Glutamatergic neuron (in vitro differentiated cells): ENCODE measurements at regions not wholly inside any gene's neighbourhood (a gene's known extent, or its start where the extent isn't known, plus 50 kb on each side); places are given as distances from the start of the nearest gene placed in this dataset.

Experiments used
- DNase-seq: peaks from one replicate; pipeline ENCODE4 v3.0.0; 2022
- H3K27ac Mint-ChIP-seq: one replicate; pipeline ENCODE4 v1.8.0; 2020; ENCODE audit warnings: mild to moderate bottlenecking, mixed read lengths, inconsistent platforms; ENCODE audit not compliant: unreplicated experiment
- H3K27me3 Mint-ChIP-seq: one replicate; pipeline ENCODE4 v1.8.0; 2020; ENCODE audit warnings: mild to moderate bottlenecking, moderate library complexity, mixed read lengths, inconsistent platforms; ENCODE audit not compliant: unreplicated experiment
- H3K36me3 Mint-ChIP-seq: one replicate; pipeline ENCODE4 v1.8.0; 2020; ENCODE audit warnings: mild to moderate bottlenecking, mixed read lengths, inconsistent platforms; ENCODE audit not compliant: unreplicated experiment
- H3K4me1 Mint-ChIP-seq: one replicate; pipeline ENCODE4 v1.8.0; 2020; ENCODE audit warnings: mild to moderate bottlenecking, low read depth, mixed read lengths, inconsistent platforms; ENCODE audit not compliant: unreplicated experiment
- H3K4me3 Mint-ChIP-seq: one replicate; pipeline ENCODE4 v1.8.0; 2020; ENCODE audit warnings: mild to moderate bottlenecking, mixed read lengths, inconsistent platforms; ENCODE audit not compliant: unreplicated experiment
- H3K9me3 Mint-ChIP-seq: one replicate; pipeline ENCODE4 v1.8.0; 2020; ENCODE audit warnings: mild to moderate bottlenecking, moderate library complexity, mixed read lengths, inconsistent platforms; ENCODE audit not compliant: unreplicated experiment
- TF ChIP-seq, protein P1 (sequence below): fragments of 200-600 bp; sonication (generic); IDR thresholded peaks from one replicate; pipeline ENCODE4 v1.5.0; 2021; ENCODE audit not compliant: partially characterized antibody, unreplicated experiment

GRCh38 chr2:187847245-187848208 is 293.3 kb upstream of the TFPI start:
- H3K4me3 Mint-ChIP-seq: no peak overlapping the region
- TF ChIP-seq, protein P1, sequence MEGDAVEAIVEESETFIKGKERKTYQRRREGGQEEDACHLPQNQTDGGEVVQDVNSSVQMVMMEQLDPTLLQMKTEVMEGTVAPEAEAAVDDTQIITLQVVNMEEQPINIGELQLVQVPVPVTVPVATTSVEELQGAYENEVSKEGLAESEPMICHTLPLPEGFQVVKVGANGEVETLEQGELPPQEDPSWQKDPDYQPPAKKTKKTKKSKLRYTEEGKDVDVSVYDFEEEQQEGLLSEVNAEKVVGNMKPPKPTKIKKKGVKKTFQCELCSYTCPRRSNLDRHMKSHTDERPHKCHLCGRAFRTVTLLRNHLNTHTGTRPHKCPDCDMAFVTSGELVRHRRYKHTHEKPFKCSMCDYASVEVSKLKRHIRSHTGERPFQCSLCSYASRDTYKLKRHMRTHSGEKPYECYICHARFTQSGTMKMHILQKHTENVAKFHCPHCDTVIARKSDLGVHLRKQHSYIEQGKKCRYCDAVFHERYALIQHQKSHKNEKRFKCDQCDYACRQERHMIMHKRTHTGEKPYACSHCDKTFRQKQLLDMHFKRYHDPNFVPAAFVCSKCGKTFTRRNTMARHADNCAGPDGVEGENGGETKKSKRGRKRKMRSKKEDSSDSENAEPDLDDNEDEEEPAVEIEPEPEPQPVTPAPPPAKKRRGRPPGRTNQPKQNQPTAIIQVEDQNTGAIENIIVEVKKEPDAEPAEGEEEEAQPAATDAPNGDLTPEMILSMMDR: no peak
- no peaks in the 10 kb centered on the region for H3K9me3 Mint-ChIP-seq
- no peaks in the 10 kb centered on the region for H3K36me3 Mint-ChIP-seq
- no peak overlapping the region for H3K27ac Mint-ChIP-seq
- no peaks in the 10 kb centered on the region for H3K4me1 Mint-ChIP-seq
- no peaks in the 10 kb centered on the region for H3K27me3 Mint-ChIP-seq
- DNase-seq: no peak

GRCh38 chr2:187851955-187852561 is 297.8 kb upstream of the TFPI start:
- no peak overlapping the region for H3K27ac Mint-ChIP-seq

GRCh38 chr2:187853381-187853791 is 299.2 kb upstream of the TFPI start:
- no peaks in the 10 kb centered on the region for H3K27me3 Mint-ChIP-seq
- H3K4me1 Mint-ChIP-seq: no peaks in the 10 kb centered on the region
- no peaks in the 10 kb centered on the region for H3K9me3 Mint-ChIP-seq
- no peaks in the 10 kb centered on the region for H3K36me3 Mint-ChIP-seq
- H3K4me3 Mint-ChIP-seq: no peak overlapping the region
- no peak for DNase-seq
- TF ChIP-seq, protein P1: no peak
- no peak overlapping the region for H3K27ac Mint-ChIP-seq

More at GRCh38 chr2:187851955-187852561, 297.8 kb upstream of the TFPI start:
- no peaks in the 10 kb centered on the region for H3K36me3 Mint-ChIP-seq
- no peak for DNase-seq
- H3K9me3 Mint-ChIP-seq: no peaks in the 10 kb centered on the region
- H3K4me1 Mint-ChIP-seq: no peaks in the 10 kb centered on the region
- H3K27me3 Mint-ChIP-seq: no peaks in the 10 kb centered on the region
- TF ChIP-seq, protein P1: no peak
- no peak overlapping the region for H3K4me3 Mint-ChIP-seq

DNA sequence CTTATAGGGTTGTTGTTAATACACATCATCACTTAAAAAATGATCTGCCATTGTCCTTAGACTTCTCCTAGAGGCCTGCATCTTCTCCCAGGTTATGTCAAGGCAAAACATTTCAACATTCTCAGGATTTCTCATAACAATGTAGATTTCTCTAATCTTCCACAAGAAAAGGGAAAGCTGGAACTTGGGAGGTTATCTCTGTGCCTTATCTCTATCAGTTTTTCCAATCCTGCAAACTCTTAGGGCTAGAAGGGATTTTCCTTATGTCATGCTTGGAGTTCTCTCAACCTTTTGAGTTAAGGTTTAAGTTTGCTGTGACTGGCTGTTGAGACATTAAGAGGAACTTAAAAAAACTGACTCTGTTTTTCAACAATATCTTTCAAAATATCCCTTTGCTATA is 300.6 kb upstream of the TFPI start:
- TF ChIP-seq, protein P1: no peak
- Mint-ChIP-seq H3K36me3 (no peaks in the 10 kb centered on the region), H3K9me3 (no peaks in the 10 kb centered on the region), H3K4me3 (no peak overlapping the region), H3K27ac (no peak overlapping the region), H3K4me1 (no peaks in the 10 kb centered on the region), H3K27me3 (no peaks in the 10 kb centered on the region)
- DNase-seq: no peak

- DNase-seq: no peak
- TF ChIP-seq, protein P1: no peak
- Mint-ChIP-seq H3K27me3 (no peaks in the 10 kb centered on the region), H3K9me3 (no peaks in the 10 kb centered on the region), H3K27ac (no peak overlapping the region), H3K4me3 (no peak overlapping the region), H3K4me1 (no peaks in the 10 kb centered on the region), H3K36me3 (no peaks in the 10 kb centered on the region)
These were observed 301.5 kb upstream of the TFPI start for GRCh38 chr2:187855689-187856088.
